Choroid plexus epithelial cell (primary cell): ENCODE measurements at regions not wholly inside any gene's neighbourhood (a gene's known extent, or its start where the extent isn't known, plus 50 kb on each side); places are given as distances from the start of the nearest gene placed in this dataset.

Experiments
- DNase-seq: peaks from one replicate; pipeline ENCODE4 v3.0.0-alpha.2; 2010; ENCODE audit warnings: low read depth
- H3K4me3 ChIP-seq: 2 replicates; pipeline ENCODE4 v1.5.1; 2011; ENCODE audit warnings: low read depth, mild to moderate bottlenecking, control low read depth, low read length, moderate library complexity
- CTCF ChIP-seq: conservative IDR thresholded peaks from 2 replicates; pipeline ENCODE4 v1.5.1; 2011; ENCODE audit warnings: low read depth, mild to moderate bottlenecking, control low read depth, inconsistent platforms, low read length, moderate library complexity

- TF ChIP-seq CTCF, result no peak
- peak overlapping the region; percentile 42 for H3K4me3 ChIP-seq
- no peak for DNase-seq
Measured at GRCh38 chr14:103207388-103208072, 84.3 kb downstream of the TNFAIP2 start.

GRCh38 chr14:103209054-103209453, 85.8 kb downstream of the TNFAIP2 start:
- peak; percentile 34 for TF ChIP-seq CTCF
- DNase-seq, result no peak
- H3K4me3 ChIP-seq, result no peak overlapping the region

GRCh38 chr14:103209506-103209905, 86.2 kb downstream of the TNFAIP2 start:
- no peak for DNase-seq
- no peak for TF ChIP-seq CTCF
- H3K4me3 ChIP-seq, result no peak overlapping the region

GRCh38 chr14:103213331-103213730, 90.1 kb downstream of the TNFAIP2 start:
- H3K4me3 ChIP-seq, result no peak overlapping the region
- no peak for TF ChIP-seq CTCF
- no peak for DNase-seq

GRCh38 chr14:103214461-103214958, 91.2 kb downstream of the TNFAIP2 start:
- no peak for TF ChIP-seq CTCF
- no peak for DNase-seq
- H3K4me3 ChIP-seq, result no peak overlapping the region

- H3K4me3 ChIP-seq, result no peak overlapping the region
- TF ChIP-seq CTCF, result no peak
Measured at GRCh38 chr14:103216399-103216798, 93.1 kb downstream of the TNFAIP2 start.

GRCh38 chr14:103216857-103217256, 93.6 kb downstream of the TNFAIP2 start:
- TF ChIP-seq CTCF, result no peak
- DNase-seq, result no peak

More at GRCh38 chr14:103216399-103216798, 93.1 kb downstream of the TNFAIP2 start:
- DNase-seq, result no peak

More at GRCh38 chr14:103216857-103217256, 93.6 kb downstream of the TNFAIP2 start:
- H3K4me3 ChIP-seq, result no peak overlapping the region
